ENCODE measurements at regions not wholly inside any gene's neighbourhood (a gene's known extent, or its start where the extent isn't known, plus 50 kb on each side); places are given as distances from the start of the nearest gene placed in this dataset.

- no peak for DNase-seq (ENCODE audit: low read depth in 1 of 2, low spot score in 1 of 2)
- Histone ChIP-seq H3K36me3 (no peaks in the 10 kb centered on the region), H3K27me3 (no peaks in the 10 kb centered on the region), H3K4me3 (no peak overlapping the region), H3K9me3 (ENCODE audit: low read depth) (no peaks in the 10 kb centered on the region), H3K27ac (no peak overlapping the region), H3K4me1 (ENCODE audit: low read depth) (no peaks in the 10 kb centered on the region)
- TF ChIP-seq CTCF (IDR thresholded peaks at IDR 0.05; ENCODE audit: low read depth, low read length) = no peak
Observed at GRCh38 chr15:94937242-94937641, 705.9 kb downstream of the MCTP2 start.

GRCh38 chr15:94943888-94944287, 712.5 kb downstream of the MCTP2 start:
- no peak for DNase-seq (ENCODE audit: low read depth in 1 of 2, low spot score in 1 of 2)
- no peaks in the 10 kb centered on the region for H3K36me3 ChIP-seq
- H3K27ac ChIP-seq = no peak overlapping the region
- no peak overlapping the region for H3K4me3 ChIP-seq
- H3K9me3 ChIP-seq (ENCODE audit: low read depth) = no peaks in the 10 kb centered on the region
- TF ChIP-seq CTCF (IDR thresholded peaks at IDR 0.05; ENCODE audit: low read depth, low read length) = no peak
- no peaks in the 10 kb centered on the region for H3K27me3 ChIP-seq
- H3K4me1 ChIP-seq (ENCODE audit: low read depth) = no peaks in the 10 kb centered on the region

GRCh38 chr15:94951538-94951937, 720.2 kb downstream of the MCTP2 start:
- no peaks in the 10 kb centered on the region for H3K4me1 ChIP-seq (ENCODE audit: low read depth)
- no peaks in the 10 kb centered on the region for H3K9me3 ChIP-seq (ENCODE audit: low read depth)
- H3K27ac ChIP-seq = no peak overlapping the region
- no peak overlapping the region for H3K4me3 ChIP-seq
- H3K36me3 ChIP-seq = no peaks in the 10 kb centered on the region
- no peak for TF ChIP-seq CTCF (IDR thresholded peaks at IDR 0.05; ENCODE audit: low read depth, low read length)
- no peak for DNase-seq (ENCODE audit: low read depth in 1 of 2, low spot score in 1 of 2)
- H3K27me3 ChIP-seq = no peaks in the 10 kb centered on the region

- Histone ChIP-seq H3K27ac (no peak overlapping the region), H3K9me3 (ENCODE audit: low read depth) (no peaks in the 10 kb centered on the region)
- DNase-seq (ENCODE audit: low read depth in 1 of 2, low spot score in 1 of 2) = no peak
Observed at GRCh38 chr15:94963953-94964352, 732.6 kb downstream of the MCTP2 start.

GRCh38 chr15:94965593-94965992, 734.2 kb downstream of the MCTP2 start:
- no peaks in the 10 kb centered on the region for H3K9me3 ChIP-seq (ENCODE audit: low read depth)
- no peaks in the 10 kb centered on the region for H3K27me3 ChIP-seq
- no peak overlapping the region for H3K4me3 ChIP-seq
- H3K36me3 ChIP-seq = no peaks in the 10 kb centered on the region
- no peak for DNase-seq (ENCODE audit: low read depth in 1 of 2, low spot score in 1 of 2)
- H3K4me1 ChIP-seq (ENCODE audit: low read depth) = no peaks in the 10 kb centered on the region
- TF ChIP-seq CTCF (IDR thresholded peaks at IDR 0.05; ENCODE audit: low read depth, low read length) = no peak
- H3K27ac ChIP-seq = no peak overlapping the region

More at GRCh38 chr15:94963953-94964352, 732.6 kb downstream of the MCTP2 start:
- Histone ChIP-seq H3K4me1 (ENCODE audit: low read depth) (no peaks in the 10 kb centered on the region), H3K27me3 (no peaks in the 10 kb centered on the region), H3K4me3 (no peak overlapping the region), H3K36me3 (no peaks in the 10 kb centered on the region)
- TF ChIP-seq CTCF (IDR thresholded peaks at IDR 0.05; ENCODE audit: low read depth, low read length) = no peak

- TF ChIP-seq CTCF (IDR thresholded peaks at IDR 0.05; ENCODE audit: low read depth, low read length) = no peak
- Histone ChIP-seq H3K27ac (no peak overlapping the region), H3K4me3 (no peak overlapping the region), H3K36me3 (no peaks in the 10 kb centered on the region), H3K27me3 (no peaks in the 10 kb centered on the region), H3K4me1 (ENCODE audit: low read depth) (no peaks in the 10 kb centered on the region), H3K9me3 (ENCODE audit: low read depth) (no peaks in the 10 kb centered on the region)
- no peak for DNase-seq (ENCODE audit: low read depth in 1 of 2, low spot score in 1 of 2)
Observed at GRCh38 chr15:94968133-94968532, 736.8 kb downstream of the MCTP2 start.

Measured in cardiac muscle cell (in vitro differentiated cells and primary cell).